K562 (cell line): ENCODE measurements at regions not wholly inside any gene's neighbourhood (a gene's known extent, or its start where the extent isn't known, plus 50 kb on each side); places are given as distances from the start of the nearest gene placed in this dataset.

Source experiments
- ATAC-seq: fragments of 200-7000 bp; cut with Tn5 transposase; 3 replicates; pipeline ENCODE4 v1.9.1; 2020; ENCODE audit warnings: moderate library complexity
- BruUV-seq: library from RNA; stranded (reverse); fragments of 400-500 nt; replicated peaks from 2 replicates; lab custom pipeline; 2021; lab: Mats Ljungman, UMichigan
- CTCF ChIA-PET: fragments of 300-600 bp; formaldehyde crosslinking; extraction: SDS; loops from one replicate; lab custom pipeline; 2021; ENCODE audit warnings: low intra/inter-chr PET ratio; lab: Yijun Ruan, JAX
- POLR2A ChIA-PET: fragments of 300-600, 350-650 bp; sonication (Branson Sonifier 250); formaldehyde crosslinking; extraction: SDS; loops from one replicate; lab custom pipeline; 2021; ENCODE audit warnings: antibody characterized with exemption, inconsistent platforms; lab: Yijun Ruan, JAX
- DNase-seq, 4 experiments: peaks; one replicate each; pipeline versions ENCODE4 v3.0.0 to v3.0.0-alpha.2; 2011 to 2018; ENCODE audit warnings: low spot score in 3 of 4, mixed read lengths in 3 of 4; ENCODE audit errors: extremely low read depth in 1 of 4
- FAIRE-seq: peaks from 2 replicates; lab custom pipeline; 2011; peaks lifted over from hg19 to GRCh38; lab: Jason Lieb, UNC
- H2AFZ ChIP-seq: 2 replicates; pipeline ENCODE4 v1.6.0; 2011; ENCODE audit warnings: low read depth, low read length, control low read depth, inconsistent platforms
- H3K27ac ChIP-seq: fragments of 200-600 bp; 3 replicates; pipeline ENCODE4 v1.8.0; 2011; ENCODE audit warnings: low read depth, mild to moderate bottlenecking, control low read depth, inconsistent platforms, low read length, moderate library complexity, mixed read lengths; ENCODE audit errors: extremely low read depth
- H3K27me3 ChIP-seq, 2 experiments: fragments of 300-600 bp in 1 of 2; 2 replicates in 1 of 2; 3 replicates in 1 of 2; pipeline versions ENCODE4 v1.6.0 to v1.8.0; 2011; ENCODE audit warnings: inconsistent platforms in 2 of 2, low read length in 2 of 2, mild to moderate bottlenecking in 1 of 2, mixed read lengths in 1 of 2, moderate library complexity in 1 of 2; ENCODE audit not compliant: control insufficient read depth in 2 of 2, insufficient read depth in 2 of 2
- H3K36me3 ChIP-seq: fragments of 300-600 bp; 3 replicates; pipeline ENCODE4 v1.8.0; 2011; ENCODE audit warnings: mild to moderate bottlenecking, low read length, inconsistent platforms; ENCODE audit not compliant: control insufficient read depth, insufficient read depth
- H3K4me1 ChIP-seq, 2 experiments: fragments of 200-600 bp in 1 of 2; replicated peaks in 1 of 2; 2 replicates in 1 of 2; 3 replicates in 1 of 2; pipeline versions ENCODE4 v1.5.1 to v1.8.0; 2011; ENCODE audit warnings: inconsistent platforms in 2 of 2, low read length in 2 of 2, mild to moderate bottlenecking in 1 of 2, mixed read lengths in 1 of 2, moderate library complexity in 1 of 2; ENCODE audit not compliant: control insufficient read depth in 2 of 2, insufficient read depth in 2 of 2
- H3K4me2 ChIP-seq: 2 replicates; pipeline ENCODE4 v1.6.1; 2011; ENCODE audit warnings: low read length, control low read depth, inconsistent platforms, mixed read lengths; ENCODE audit not compliant: insufficient read depth
- H3K4me3 ChIP-seq: fragments of 200-600 bp; sonication (generic), shearing (Covaris generic); 2 replicates; pipeline ENCODE4 v1.5.1; 2016; ENCODE audit warnings: control low read depth, inconsistent platforms
- H3K79me2 ChIP-seq: fragments of 200-600 bp; 3 replicates; pipeline ENCODE4 v1.8.0; 2011; ENCODE audit warnings: low read length, inconsistent platforms; ENCODE audit not compliant: control insufficient read depth, insufficient read depth
- H3K9ac ChIP-seq, 2 experiments: 2 replicates each; pipeline versions ENCODE4 v1.6.0 to v1.6.1; 2011; ENCODE audit warnings: low read depth in 2 of 2, low read length in 2 of 2, control low read depth in 1 of 2, inconsistent platforms in 1 of 2, mild to moderate bottlenecking in 1 of 2, mixed read lengths in 1 of 2; ENCODE audit not compliant: insufficient read depth in 1 of 2
- H3K9me1 ChIP-seq: one replicate; pipeline ENCODE4 v1.6.0; 2011; ENCODE audit warnings: inconsistent platforms, mild to moderate bottlenecking, low read length, moderate library complexity; ENCODE audit not compliant: control insufficient read depth, insufficient read depth
- H3K9me3 ChIP-seq: replicated peaks from 2 replicates; pipeline ENCODE4 v1.5.1; 2011; ENCODE audit warnings: low read depth, low read length, inconsistent platforms; ENCODE audit not compliant: control insufficient read depth, insufficient read depth
- H4K20me1 ChIP-seq: replicated peaks from 2 replicates; pipeline ENCODE4 v1.6.1; 2011; ENCODE audit warnings: low read length, inconsistent platforms, mixed read lengths; ENCODE audit not compliant: control insufficient read depth, insufficient read depth
- ARID4B ChIP-seq: sonication (generic); formaldehyde crosslinking; IDR thresholded peaks from 2 replicates; pipeline ENCODE4 v1.8.0; 2022; ENCODE audit warnings: mild to moderate bottlenecking, missing genetic modification reagents
- CBX5 ChIP-seq: IDR thresholded peaks from 2 replicates; pipeline ENCODE4 v1.6.1; 2014; ENCODE audit warnings: low read depth, borderline replicate concordance
- PHF21A ChIP-seq: fragments of 450-650 bp; IDR thresholded peaks from 2 replicates; pipeline ENCODE4 v1.6.1; 2017; ENCODE audit warnings: low read depth, borderline replicate concordance
- SUPT5H ChIP-seq: fragments of 450-650 bp; IDR thresholded peaks from 2 replicates; pipeline ENCODE4 v1.6.1; 2016
- TAF9B ChIP-seq: fragments of 450-650 bp; IDR thresholded peaks from 2 replicates; pipeline ENCODE4 v1.6.1; 2018; ENCODE audit warnings: mild to moderate bottlenecking; ENCODE audit not compliant: partially characterized antibody
- WHSC1 ChIP-seq: IDR thresholded peaks from one replicate; pipeline ENCODE4 v1.6.1; 2012; ENCODE audit warnings: low read length, control low read depth, inconsistent platforms
- XRCC3 ChIP-seq: fragments of 450-650 bp; IDR thresholded peaks from 2 replicates; pipeline ENCODE4 v1.6.1; 2017; ENCODE audit warnings: mild to moderate bottlenecking, moderate library complexity
- ZFP36 ChIP-seq: fragments of 150-350 bp; IDR thresholded peaks from 2 replicates; pipeline ENCODE4 v1.6.1; 2018; ENCODE audit warnings: low read length, low read depth; ENCODE audit not compliant: partially characterized antibody
- WGBS: fragments of 100-300 bp; shearing (Covaris generic); methylation state at CpG from one replicate; pipeline ENCODE4 v1.1.6; 2016; ENCODE audit warnings: low coverage, mixed read lengths; ENCODE audit not compliant: insufficient coverage; ENCODE audit errors: missing lambda C conversion rate; 5-methylcytosine and 5-hydroxymethylcytosine counted together
- in situ Hi-C: fragments of 300-500 bp; cut with MboI; formaldehyde crosslinking; loops from 4 replicates; pipeline ENCODE4 v1.15.0; 2018; ENCODE audit warnings: inconsistent platforms, mixed read lengths
- intact Hi-C: fragments of 100-400 bp; cut with micrococcal nuclease; formaldehyde crosslinking; loops from 2 replicates; pipeline ENCODE4 v1.14.2; 2022
- TF ChIP-seq, protein P1 (sequence below): sonication (generic); formaldehyde crosslinking; IDR thresholded peaks from 2 replicates; pipeline ENCODE4 v1.5.0; 2020; ENCODE audit warnings: missing genetic modification reagents
- TF ChIP-seq, protein P2 (sequence below): fragments of 250-450 bp; sonication (Bioruptor Pico); IDR thresholded peaks from 2 replicates; pipeline ENCODE4 v1.9.0; 2021; ENCODE audit warnings: mild to moderate bottlenecking, inconsistent platforms
- TF ChIP-seq, protein P3 (sequence below), 2 experiments: fragments of 450-650 bp; IDR thresholded peaks; 2 replicates each; pipeline ENCODE4 v1.6.1; 2016

- TF ChIP-seq, protein P1, sequence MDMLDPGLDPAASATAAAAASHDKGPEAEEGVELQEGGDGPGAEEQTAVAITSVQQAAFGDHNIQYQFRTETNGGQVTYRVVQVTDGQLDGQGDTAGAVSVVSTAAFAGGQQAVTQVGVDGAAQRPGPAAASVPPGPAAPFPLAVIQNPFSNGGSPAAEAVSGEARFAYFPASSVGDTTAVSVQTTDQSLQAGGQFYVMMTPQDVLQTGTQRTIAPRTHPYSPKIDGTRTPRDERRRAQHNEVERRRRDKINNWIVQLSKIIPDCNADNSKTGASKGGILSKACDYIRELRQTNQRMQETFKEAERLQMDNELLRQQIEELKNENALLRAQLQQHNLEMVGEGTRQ (CRISPR knock-in tag), result no peak
- TF ChIP-seq, all 486 proteins: peak for 0
Measured at GRCh38 chr6:105753207-105753606, 332.9 kb upstream of the PRDM1 start (continued).

- Histone ChIP-seq H3K27ac (no peak overlapping the region), H3K9ac (no peak overlapping the region), H3K9me1 (no peaks in the 10 kb centered on the region), H2AFZ (no peak overlapping the region), H4K20me1 (no peaks in the 10 kb centered on the region), H3K4me3 (no peak overlapping the region), H3K9me3 (no peaks in the 10 kb centered on the region), H3K4me1 (peaks cover 0 to 15% of the 10 kb centered on the region in 2 experiments; a peak in 3 of 5 replicates), H3K27me3 (0 out of 5 replicates have a peak, but pooled peaks cover 0 to 4% of the 10 kb centered on the region in 2 experiments), H3K4me2 (no peak overlapping the region), H3K79me2 (no peaks in the 10 kb centered on the region), H3K36me3 (no peaks in the 10 kb centered on the region)
- no peak for FAIRE-seq
- 33% methylated on average over 3 of the region's 3 CpGs for WGBS
- TF ChIP-seq XRCC3 (no peak), WHSC1 (no peak), CBX5 (no peak), TAF9B (no peak), ARID4B (CRISPR knock-in tag) (no peak), PHF21A (no peak), ZFP36 (no peak), SUPT5H (no peak)
- TF ChIP-seq, protein P2, sequence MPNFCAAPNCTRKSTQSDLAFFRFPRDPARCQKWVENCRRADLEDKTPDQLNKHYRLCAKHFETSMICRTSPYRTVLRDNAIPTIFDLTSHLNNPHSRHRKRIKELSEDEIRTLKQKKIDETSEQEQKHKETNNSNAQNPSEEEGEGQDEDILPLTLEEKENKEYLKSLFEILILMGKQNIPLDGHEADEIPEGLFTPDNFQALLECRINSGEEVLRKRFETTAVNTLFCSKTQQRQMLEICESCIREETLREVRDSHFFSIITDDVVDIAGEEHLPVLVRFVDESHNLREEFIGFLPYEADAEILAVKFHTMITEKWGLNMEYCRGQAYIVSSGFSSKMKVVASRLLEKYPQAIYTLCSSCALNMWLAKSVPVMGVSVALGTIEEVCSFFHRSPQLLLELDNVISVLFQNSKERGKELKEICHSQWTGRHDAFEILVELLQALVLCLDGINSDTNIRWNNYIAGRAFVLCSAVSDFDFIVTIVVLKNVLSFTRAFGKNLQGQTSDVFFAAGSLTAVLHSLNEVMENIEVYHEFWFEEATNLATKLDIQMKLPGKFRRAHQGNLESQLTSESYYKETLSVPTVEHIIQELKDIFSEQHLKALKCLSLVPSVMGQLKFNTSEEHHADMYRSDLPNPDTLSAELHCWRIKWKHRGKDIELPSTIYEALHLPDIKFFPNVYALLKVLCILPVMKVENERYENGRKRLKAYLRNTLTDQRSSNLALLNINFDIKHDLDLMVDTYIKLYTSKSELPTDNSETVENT, result no peak
- TF ChIP-seq, protein P3, sequence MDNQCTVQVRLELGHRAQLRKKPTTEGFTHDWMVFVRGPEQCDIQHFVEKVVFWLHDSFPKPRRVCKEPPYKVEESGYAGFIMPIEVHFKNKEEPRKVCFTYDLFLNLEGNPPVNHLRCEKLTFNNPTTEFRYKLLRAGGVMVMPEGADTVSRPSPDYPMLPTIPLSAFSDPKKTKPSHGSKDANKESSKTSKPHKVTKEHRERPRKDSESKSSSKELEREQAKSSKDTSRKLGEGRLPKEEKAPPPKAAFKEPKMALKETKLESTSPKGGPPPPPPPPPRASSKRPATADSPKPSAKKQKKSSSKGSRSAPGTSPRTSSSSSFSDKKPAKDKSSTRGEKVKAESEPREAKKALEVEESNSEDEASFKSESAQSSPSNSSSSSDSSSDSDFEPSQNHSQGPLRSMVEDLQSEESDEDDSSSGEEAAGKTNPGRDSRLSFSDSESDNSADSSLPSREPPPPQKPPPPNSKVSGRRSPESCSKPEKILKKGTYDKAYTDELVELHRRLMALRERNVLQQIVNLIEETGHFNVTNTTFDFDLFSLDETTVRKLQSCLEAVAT (IDR thresholded peaks at IDR 0.05), result no peak
- ATAC-seq, result no peak
- no TSS peak for BruUV-seq
- no peak for DNase-seq
- ChIA-PET CTCF (no interaction called here), POLR2A (no interaction called here)
- intact Hi-C loops (no loop called here), in situ Hi-C loops (no loop called here)
Measured at GRCh38 chr6:105750089-105750488, 336.0 kb upstream of the PRDM1 start.
